ENCODE measurements at regions not wholly inside any gene's neighbourhood (a gene's known extent, or its start where the extent isn't known, plus 50 kb on each side); places are given as distances from the start of the nearest gene placed in this dataset.
A peak's percentile ranks its signal among the peaks of the same experiment; 100 is the strongest.

DNA sequence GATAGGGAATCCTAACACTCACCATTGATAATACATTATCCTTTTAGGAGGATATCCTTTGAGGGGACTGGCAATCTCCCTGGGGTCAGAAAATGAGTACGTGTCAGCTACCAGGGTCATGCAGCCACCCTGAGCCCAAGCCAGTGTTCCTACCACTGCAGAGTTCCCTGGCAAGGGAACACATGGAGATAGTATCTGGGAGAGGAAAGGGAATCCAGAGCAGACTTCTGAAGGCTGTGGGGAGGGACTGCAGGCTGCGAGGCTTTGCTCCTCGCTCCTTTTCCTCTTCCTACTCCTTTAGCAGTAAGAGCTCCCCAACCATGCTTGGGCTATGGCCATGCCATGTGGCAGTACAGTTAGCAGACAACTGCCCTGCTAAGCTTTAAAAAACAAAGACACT, 62.9 kb upstream of the TJP1 start:
- Histone ChIP-seq H2BK15ac (ENCODE audit: low read length) (no peak overlapping the region), H4K5ac (ENCODE audit: insufficient read length, low read depth, low read length) (no peak overlapping the region), H3K79me1 (ENCODE audit: low read depth, low read length) (no peaks in the 10 kb centered on the region), H4K8ac (ENCODE audit: extremely low read depth, insufficient read depth, low read length) (no peak overlapping the region), H4K91ac (replicated peaks; ENCODE audit: insufficient read length, low read length) (peak overlapping the region; percentile 36), H3K4me1 (replicated peaks in 1 of 4; ENCODE audit: control insufficient read depth in 3 of 4, insufficient read depth in 4 of 4, low read length in 3 of 4) (peaks cover 5 to 12% (median 9%) of the 10 kb centered on the region in 4 experiments; a peak in 5 of 7 replicates), H2BK5ac (ENCODE audit: low read depth, low read length) (no peak overlapping the region), H2BK120ac (replicated peaks; ENCODE audit: low read depth, low read length) (no peak overlapping the region), H3K23ac (ENCODE audit: insufficient read length) (no peak overlapping the region), H3K79me2 (ENCODE audit: control insufficient read depth in 1 of 2, insufficient read depth in 2 of 2, low read length in 2 of 2) (no peaks in the 10 kb centered on the region), H3K4me3 (ENCODE audit: extremely low read depth in 1 of 4, insufficient read depth in 2 of 4, low read depth in 3 of 4, low read length in 4 of 4) (no peak overlapping the region), H3K9ac (replicated peaks in 1 of 4; ENCODE audit: extremely low read depth in 1 of 4, low read depth in 3 of 4, low read length in 3 of 4) (no peak overlapping the region), H3K14ac (ENCODE audit: insufficient read length) (no peak overlapping the region), H3K36me3 (ENCODE audit: control insufficient read depth in 2 of 4, insufficient read depth in 4 of 4, low read length in 3 of 4) (no peaks in the 10 kb centered on the region), H3K27ac (ENCODE audit: low read depth, low read length) (no peak overlapping the region), H3K9me3 (ENCODE audit: insufficient read depth in 2 of 2, low read depth in 1 of 2, low read length in 1 of 2) (no peaks in the 10 kb centered on the region), H3K23me2 (ENCODE audit: low read depth, low read length) (no peaks in the 10 kb centered on the region), H2AK5ac (ENCODE audit: low read depth, low read length) (no peak overlapping the region), H3K4me2 (ENCODE audit: insufficient read depth in 1 of 2, low read depth in 2 of 2, low read length in 2 of 2) (no peak overlapping the region), H3K18ac (ENCODE audit: extremely low read depth, low read length) (no peak overlapping the region), H3K56ac (replicated peaks; ENCODE audit: insufficient read length, low read depth, low read length) (no peak overlapping the region), H3K27me3 (replicated peaks in 1 of 4; ENCODE audit: control insufficient read depth in 3 of 4, extremely low read depth in 1 of 4, insufficient read depth in 3 of 4, low read length in 3 of 4) (no peaks in the 10 kb centered on the region), H2AFZ (ENCODE audit: low read length) (peak overlapping the region; percentile 81), H4K20me1 (replicated peaks in 1 of 2; ENCODE audit: control insufficient read depth in 1 of 2, insufficient read depth in 2 of 2, low read length in 2 of 2) (no peaks in the 10 kb centered on the region), H3K4ac (replicated peaks; ENCODE audit: insufficient read length, low read depth, low read length) (no peak overlapping the region), H2BK12ac (ENCODE audit: low read depth, low read length) (no peak overlapping the region), H2BK20ac (ENCODE audit: low read length) (no peak overlapping the region)
- TF ChIP-seq POLR2AphosphoS5 (IDR thresholded peaks at IDR 0.05; ENCODE audit: low read depth, low read length) (no peak), POU5F1 (IDR thresholded peaks at IDR 0.05; ENCODE audit: low read depth, low read length) (no peak), PHF8 (conservative IDR thresholded peaks at IDR 0.05; ENCODE audit: low read depth, low read length) (no peak), SRF (IDR thresholded peaks at IDR 0.05; ENCODE audit: low read depth, low read length) (no peak), TCF12 (IDR thresholded peaks at IDR 0.05; ENCODE audit: low read depth, low read length) (no peak), FOSL1 (IDR thresholded peaks at IDR 0.05; ENCODE audit: insufficient read depth, low read depth, low read length) (no peak), RXRA (IDR thresholded peaks at IDR 0.05; ENCODE audit: insufficient read depth, low read depth, low read length) (no peak)
- TF ChIP-seq, protein P1, sequence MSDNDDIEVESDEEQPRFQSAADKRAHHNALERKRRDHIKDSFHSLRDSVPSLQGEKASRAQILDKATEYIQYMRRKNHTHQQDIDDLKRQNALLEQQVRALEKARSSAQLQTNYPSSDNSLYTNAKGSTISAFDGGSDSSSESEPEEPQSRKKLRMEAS (IDR thresholded peaks at IDR 0.05) = 0 out of 2 replicates have a peak, but pooled peaks have one; percentile 23
- TF ChIP-seq, protein P2, sequence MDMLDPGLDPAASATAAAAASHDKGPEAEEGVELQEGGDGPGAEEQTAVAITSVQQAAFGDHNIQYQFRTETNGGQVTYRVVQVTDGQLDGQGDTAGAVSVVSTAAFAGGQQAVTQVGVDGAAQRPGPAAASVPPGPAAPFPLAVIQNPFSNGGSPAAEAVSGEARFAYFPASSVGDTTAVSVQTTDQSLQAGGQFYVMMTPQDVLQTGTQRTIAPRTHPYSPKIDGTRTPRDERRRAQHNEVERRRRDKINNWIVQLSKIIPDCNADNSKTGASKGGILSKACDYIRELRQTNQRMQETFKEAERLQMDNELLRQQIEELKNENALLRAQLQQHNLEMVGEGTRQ (IDR thresholded peaks at IDR 0.05; ENCODE audit: low read length) = no peak
- WGBS, 2 experiments (ENCODE audit: extremely low coverage in 1 of 2, insufficient coverage in 1 of 2, insufficient read length in 1 of 2, insufficient replicate concordance in 2 of 2, low coverage in 1 of 2, low lambda C conversion rate in 2 of 2, missing lambda C conversion rate in 1 of 2) = 79% methylated on average over 3 of the region's 3 CpGs; no CpG with 5 or more reads in 1 of the 2 experiments
- DNase-seq (ENCODE audit: low read depth in 1 of 2, low spot score in 2 of 2) (no peak), FAIRE-seq (no peak)
- POLR2A ChIA-PET (ENCODE audit: partially characterized antibody) = interaction anchor here (0.7 to 1.2 kb wide), 2 partner anchors 40 to 64 kb away, joined by 3 read pairs; no protein-coding TSS in a partner anchor
- CTCF ChIA-PET (ENCODE audit: partially characterized antibody) = interaction anchor here (1.0 to 5.4 kb wide), 3 partner anchors 22 to 40 kb away, joined by 3 to 28 read pairs (median 3); no protein-coding TSS in a partner anchor
